Body of pancreas (tissue), 4 donors: ENCODE measurements at regions not wholly inside any gene's neighbourhood (a gene's known extent, or its start where the extent isn't known, plus 50 kb on each side); places are given as distances from the start of the nearest gene placed in this dataset.

ENCODE experiments used
- CTCF ChIP-seq, 7 experiments: fragments of 450-650 bp in 4 of 7; fragments of 200-600 bp in 3 of 7; sonication (generic) in 3 of 7; IDR thresholded peaks; one replicate each; pipeline ENCODE4 v1.5.1; 2016 to 2019; ENCODE audit warnings: antibody characterized with exemption in 7 of 7
- POLR2A ChIP-seq, 3 donors: fragments of 450-650 bp; IDR thresholded peaks; one replicate each; pipeline ENCODE4 v1.6.1; 2016; ENCODE audit warnings: antibody characterized with exemption in 3 of 3, mild to moderate bottlenecking in 2 of 3

DNA sequence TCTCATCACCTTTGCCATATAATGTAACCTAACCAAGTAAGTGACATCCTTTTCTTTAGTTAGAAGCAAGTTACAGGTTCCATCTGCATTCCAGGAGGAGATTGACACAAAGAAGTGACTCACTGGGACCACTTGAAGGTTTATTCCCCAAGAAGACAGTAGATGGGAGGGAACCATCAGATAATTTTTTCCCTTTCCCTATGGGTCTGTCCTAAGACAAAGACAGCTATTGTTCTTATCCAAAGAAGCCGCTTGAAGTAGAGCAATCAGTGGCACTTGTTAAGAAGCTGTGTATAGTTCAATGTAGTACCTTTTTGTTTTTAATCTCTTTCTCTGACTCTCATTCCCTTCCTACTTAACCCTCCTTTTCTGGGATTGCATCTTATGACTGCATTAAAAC, 139.9 kb upstream of the B3GALT2 start:
- no peak for TF ChIP-seq CTCF (IDR thresholded peaks at IDR 0.05)
- TF ChIP-seq POLR2A (IDR thresholded peaks at IDR 0.05): no peak
